NCI-H2227 (cell line): ENCODE measurements at regions not wholly inside any gene's neighbourhood (a gene's known extent, or its start where the extent isn't known, plus 50 kb on each side); places are given as distances from the start of the nearest gene placed in this dataset.

ENCODE experiments used
- DNase-seq: peaks from one replicate; lab custom pipeline; 2025; ENCODE audit not compliant: unreplicated experiment; lab: John Stamatoyannopoulos, UW

GRCh38 chr4:3852309-3852708 lies 86.1 kb downstream of the ADRA2C start:
- no peak for DNase-seq

GRCh38 chr4:3852711-3853110 lies 86.5 kb downstream of the ADRA2C start:
- DNase-seq = no peak

GRCh38 chr4:3853388-3854035 lies 87.3 kb downstream of the ADRA2C start:
- DNase-seq = no peak

GRCh38 chr4:3854661-3855060 lies 88.5 kb downstream of the ADRA2C start:
- DNase-seq = no peak

GRCh38 chr4:3855646-3856045 lies 89.5 kb downstream of the ADRA2C start:
- DNase-seq = no peak

GRCh38 chr4:3856604-3857204 lies 90.5 kb downstream of the ADRA2C start:
- DNase-seq = no peak

- DNase-seq = no peak
Observed at GRCh38 chr4:3857269-3857926, 91.2 kb downstream of the ADRA2C start.

GRCh38 chr4:3858046-3858730 lies 92.0 kb downstream of the ADRA2C start:
- DNase-seq = no peak

GRCh38 chr4:3858765-3859388 lies 92.7 kb downstream of the ADRA2C start:
- DNase-seq = no peak

- DNase-seq = no peak
Observed at GRCh38 chr4:3859571-3859970, 93.4 kb downstream of the ADRA2C start.

GRCh38 chr4:3860061-3860912 lies 94.1 kb downstream of the ADRA2C start:
- no peak for DNase-seq

GRCh38 chr4:3860913-3861636 lies 94.9 kb downstream of the ADRA2C start:
- no peak for DNase-seq

- no peak for DNase-seq
Observed at GRCh38 chr4:3861720-3862639, 95.8 kb downstream of the ADRA2C start.

- no peak for DNase-seq
Observed at GRCh38 chr4:3862640-3863420, 96.6 kb downstream of the ADRA2C start.

GRCh38 chr4:3863841-3864741 lies 97.9 kb downstream of the ADRA2C start:
- DNase-seq = no peak

GRCh38 chr4:3864742-3865721 lies 98.8 kb downstream of the ADRA2C start:
- DNase-seq = no peak
